22Rv1 (cell line): ENCODE measurements at regions not wholly inside any gene's neighbourhood (a gene's known extent, or its start where the extent isn't known, plus 50 kb on each side); places are given as distances from the start of the nearest gene placed in this dataset.

Experiments
- H3K27ac ChIP-seq: fragments of 450-650 bp; 2 replicates; pipeline ENCODE4 v1.5.1; 2017
- CTCF ChIP-seq: fragments of 450-650 bp; IDR thresholded peaks from 2 replicates; pipeline ENCODE4 v1.5.1; 2017; ENCODE audit warnings: mild to moderate bottlenecking
- ZFX ChIP-seq: fragments of 450-650 bp; IDR thresholded peaks from 2 replicates; pipeline ENCODE4 v1.6.1; 2017; ENCODE audit warnings: antibody characterized with exemption, borderline replicate concordance

GRCh38 chr1:82844911-82845827, 1044.4 kb downstream of the ADGRL2 start:
- H3K27ac ChIP-seq: no peak overlapping the region
- TF ChIP-seq ZFX: no peak
- no peak for TF ChIP-seq CTCF

GRCh38 chr1:82844447-82844846, 1043.7 kb downstream of the ADGRL2 start:
- TF ChIP-seq CTCF (no peak), ZFX (no peak)
- H3K27ac ChIP-seq: no peak overlapping the region

DNA sequence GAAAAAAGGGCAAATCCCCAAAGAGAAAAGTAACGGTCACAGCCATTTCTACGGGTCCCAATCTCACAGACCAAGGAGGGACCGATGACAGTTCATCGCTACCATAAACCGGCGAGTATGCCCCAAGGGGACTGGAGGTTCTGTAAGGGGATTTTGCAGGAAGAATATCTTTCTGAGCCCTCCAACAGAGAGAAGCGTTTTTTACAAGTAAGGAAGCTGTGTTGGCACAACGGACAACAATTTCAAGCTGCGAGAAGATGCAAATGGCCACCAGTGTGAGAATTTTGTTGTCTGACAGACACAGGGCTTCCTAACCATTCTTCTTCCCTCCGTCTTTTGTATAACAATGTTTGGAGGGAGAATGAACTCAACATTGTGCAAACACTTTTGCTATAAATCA, 1043.1 kb downstream of the ADGRL2 start:
- no peak overlapping the region for H3K27ac ChIP-seq
- TF ChIP-seq ZFX (no peak), CTCF (no peak)

GRCh38 chr1:82840192-82840591, 1039.5 kb downstream of the ADGRL2 start:
- TF ChIP-seq ZFX: no peak
- no peak for TF ChIP-seq CTCF

GRCh38 chr1:82837766-82838465, 1037.2 kb downstream of the ADGRL2 start:
- no peak overlapping the region for H3K27ac ChIP-seq
- no peak for TF ChIP-seq ZFX
- no peak for TF ChIP-seq CTCF

More at GRCh38 chr1:82840192-82840591, 1039.5 kb downstream of the ADGRL2 start:
- H3K27ac ChIP-seq: no peak overlapping the region

DNA sequence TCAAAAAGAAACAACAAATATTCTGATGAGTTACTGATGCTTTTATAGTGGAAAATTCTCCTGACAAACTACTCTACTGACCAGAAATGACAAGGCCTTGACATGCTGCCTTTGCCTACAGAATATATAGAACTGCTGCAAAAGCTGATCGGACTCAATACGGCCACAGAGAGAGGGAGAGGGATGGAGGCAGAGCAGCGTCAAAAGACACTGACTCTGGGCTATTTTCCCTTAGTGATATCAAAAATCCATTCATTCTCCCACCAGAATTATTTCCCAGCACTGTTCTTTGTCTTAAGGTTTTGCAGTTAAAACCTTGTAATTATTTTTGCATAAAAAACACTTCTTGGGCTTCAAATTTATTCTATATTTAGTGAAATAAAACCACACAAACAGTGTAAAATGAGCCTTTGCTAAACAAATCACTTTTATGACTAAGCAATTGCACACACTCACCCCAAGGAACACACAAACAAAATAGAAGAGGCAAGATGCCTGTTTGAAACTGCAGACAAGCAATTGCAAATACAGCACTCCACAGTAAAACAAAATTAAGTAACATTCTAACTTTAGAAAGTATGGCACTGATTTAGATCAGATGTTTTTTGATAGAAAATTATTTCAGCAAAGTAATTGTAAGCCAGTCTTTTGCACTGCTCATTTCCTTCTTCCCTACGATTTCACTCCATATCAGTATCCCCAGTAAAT, 1036.4 kb downstream of the ADGRL2 start:
- H3K27ac ChIP-seq: no peak overlapping the region
- TF ChIP-seq ZFX: no peak
- no peak for TF ChIP-seq CTCF
